Spleen (tissue), 7 donors: ENCODE measurements at regions not wholly inside any gene's neighbourhood (a gene's known extent, or its start where the extent isn't known, plus 50 kb on each side); places are given as distances from the start of the nearest gene placed in this dataset.

ENCODE experiments used
- CTCF ChIP-seq, 11 experiments: fragments of 200-600 bp in 7 of 11; fragments of 450-650 bp in 4 of 11; sonication (generic) in 4 of 11; IDR thresholded peaks in 8 of 11; conservative IDR thresholded peaks in 3 of 11; 1 replicate in 7 of 11; 2 replicates in 4 of 11; pipeline versions ENCODE4 v1.4.0 to v1.8.0; 2016 to 2021; ENCODE audit warnings: antibody characterized with exemption in 11 of 11, inconsistent platforms in 4 of 11, mild to moderate bottlenecking in 1 of 11
- POLR2A ChIP-seq, 3 donors: fragments of 450-650 bp; IDR thresholded peaks; one replicate each; pipeline ENCODE4 v1.5.1; 2017; ENCODE audit warnings: antibody characterized with exemption in 3 of 3, mild to moderate bottlenecking in 1 of 3
- donor health status: DM: no; HTN: no; CAD: no; lungs with moderate emphysema.
- donor health status: DM: no; HTN: no; CAD: no.
- donor health status: DM: no; HTN: no; CAD: no.

GRCh38 chr2:12870692-12871091 lies 154.0 kb downstream of the TRIB2 start:
- TF ChIP-seq CTCF (IDR thresholded peaks at IDR 0.05 in 8 of 11, conservative IDR thresholded peaks at IDR 0.05 in 3 of 11) (no peak), POLR2A (IDR thresholded peaks at IDR 0.05) (no peak)
